WTC11 (cell line): ENCODE measurements at regions not wholly inside any gene's neighbourhood (a gene's known extent, or its start where the extent isn't known, plus 50 kb on each side); places are given as distances from the start of the nearest gene placed in this dataset.

Source experiments
- CTCF ChIP-seq: fragments of 200-600 bp; IDR thresholded peaks from 2 replicates; pipeline ENCODE4 v1.8.0; 2022; ENCODE audit warnings: antibody characterized with exemption
- ELF4 ChIP-seq: sonication (generic); formaldehyde crosslinking; IDR thresholded peaks from 2 replicates; pipeline ENCODE4 v1.8.1; 2022; ENCODE audit warnings: low read depth, mild to moderate bottlenecking, moderate library complexity, missing genetic modification reagents
- FOXK1 ChIP-seq: sonication (generic); formaldehyde crosslinking; IDR thresholded peaks from 2 replicates; pipeline ENCODE4 v1.8.0; 2022; ENCODE audit warnings: mild to moderate bottlenecking, moderate library complexity, missing genetic modification reagents
- JUN ChIP-seq: sonication (generic); formaldehyde crosslinking; IDR thresholded peaks from 2 replicates; pipeline ENCODE4 v1.8.0; 2023; ENCODE audit warnings: mild to moderate bottlenecking, missing genetic modification reagents
- TEAD1 ChIP-seq: sonication (generic); formaldehyde crosslinking; IDR thresholded peaks from 2 replicates; pipeline ENCODE4 v1.8.0; 2022; ENCODE audit warnings: mild to moderate bottlenecking, missing genetic modification reagents
- ZNF423 ChIP-seq: fragments of 250-450 bp; sonication (Bioruptor Pico); IDR thresholded peaks from 2 replicates; pipeline ENCODE4 v2.1.2; 2022; ENCODE audit warnings: mild to moderate bottlenecking, moderate library complexity

- TF ChIP-seq CTCF, result no peak
- TF ChIP-seq FOXK1 (CRISPR knock-in tag), result no peak
- TF ChIP-seq JUN (CRISPR knock-in tag), result no peak
- TF ChIP-seq ELF4, result no peak
- no peak for TF ChIP-seq ZNF423
- no peak for TF ChIP-seq TEAD1 (CRISPR knock-in tag)
These were observed 607.8 kb upstream of the ADGRL2 start for GRCh38 chr1:81192647-81193642.
